Epithelial cell of proximal tubule (primary cell): ENCODE measurements at regions not wholly inside any gene's neighbourhood (a gene's known extent, or its start where the extent isn't known, plus 50 kb on each side); places are given as distances from the start of the nearest gene placed in this dataset.

Source experiments
- DNase-seq: peaks from one replicate; pipeline ENCODE4 v3.0.0-alpha.2; 2011; ENCODE audit warnings: low read depth
- H3K4me3 ChIP-seq: 2 replicates; pipeline ENCODE4 v1.5.1; 2011; ENCODE audit warnings: low read depth, mild to moderate bottlenecking, low read length
- CTCF ChIP-seq: conservative IDR thresholded peaks from 2 replicates; pipeline ENCODE4 v1.5.1; 2012; ENCODE audit warnings: low read depth, mild to moderate bottlenecking, low read length

GRCh38 chr2:15790838-15791237, 149.5 kb upstream of the MYCN start:
- no peak for DNase-seq
- no peak for TF ChIP-seq CTCF
- H3K4me3 ChIP-seq = no peak overlapping the region

GRCh38 chr2:15791294-15791693, 149.1 kb upstream of the MYCN start:
- DNase-seq = no peak
- H3K4me3 ChIP-seq = no peak overlapping the region
- no peak for TF ChIP-seq CTCF

- no peak for DNase-seq
- H3K4me3 ChIP-seq = no peak overlapping the region
- TF ChIP-seq CTCF = no peak
Measured at GRCh38 chr2:15792331-15792730, 148.0 kb upstream of the MYCN start.

GRCh38 chr2:15793078-15793913, 147.1 kb upstream of the MYCN start:
- TF ChIP-seq CTCF = no peak

GRCh38 chr2:15793978-15794377, 146.4 kb upstream of the MYCN start:
- no peak overlapping the region for H3K4me3 ChIP-seq
- no peak for TF ChIP-seq CTCF
- no peak for DNase-seq

More at GRCh38 chr2:15793078-15793913, 147.1 kb upstream of the MYCN start:
- no peak for DNase-seq
- H3K4me3 ChIP-seq = no peak overlapping the region

GRCh38 chr2:15794608-15795134, 145.7 kb upstream of the MYCN start:
- H3K4me3 ChIP-seq = no peak overlapping the region
- TF ChIP-seq CTCF = no peak
- DNase-seq = no peak

GRCh38 chr2:15795426-15795825, 144.9 kb upstream of the MYCN start:
- no peak for DNase-seq
- no peak for TF ChIP-seq CTCF

More at GRCh38 chr2:15795426-15795825, 144.9 kb upstream of the MYCN start:
- no peak overlapping the region for H3K4me3 ChIP-seq
